NCI-H524 treated with DMSO at 0.1 percent for 48 hours (cell line): ENCODE measurements at regions not wholly inside any gene's neighbourhood (a gene's known extent, or its start where the extent isn't known, plus 50 kb on each side); places are given as distances from the start of the nearest gene placed in this dataset.
"Not testable (repeated sequence)": the region's sequence is repeated elsewhere in the genome, so short reads cannot be mapped to it uniquely, and the experiment has no call there.

ENCODE experiments used
- DNase-seq: peaks from one replicate; lab custom pipeline; 2025; lab: John Stamatoyannopoulos, UW

DNA sequence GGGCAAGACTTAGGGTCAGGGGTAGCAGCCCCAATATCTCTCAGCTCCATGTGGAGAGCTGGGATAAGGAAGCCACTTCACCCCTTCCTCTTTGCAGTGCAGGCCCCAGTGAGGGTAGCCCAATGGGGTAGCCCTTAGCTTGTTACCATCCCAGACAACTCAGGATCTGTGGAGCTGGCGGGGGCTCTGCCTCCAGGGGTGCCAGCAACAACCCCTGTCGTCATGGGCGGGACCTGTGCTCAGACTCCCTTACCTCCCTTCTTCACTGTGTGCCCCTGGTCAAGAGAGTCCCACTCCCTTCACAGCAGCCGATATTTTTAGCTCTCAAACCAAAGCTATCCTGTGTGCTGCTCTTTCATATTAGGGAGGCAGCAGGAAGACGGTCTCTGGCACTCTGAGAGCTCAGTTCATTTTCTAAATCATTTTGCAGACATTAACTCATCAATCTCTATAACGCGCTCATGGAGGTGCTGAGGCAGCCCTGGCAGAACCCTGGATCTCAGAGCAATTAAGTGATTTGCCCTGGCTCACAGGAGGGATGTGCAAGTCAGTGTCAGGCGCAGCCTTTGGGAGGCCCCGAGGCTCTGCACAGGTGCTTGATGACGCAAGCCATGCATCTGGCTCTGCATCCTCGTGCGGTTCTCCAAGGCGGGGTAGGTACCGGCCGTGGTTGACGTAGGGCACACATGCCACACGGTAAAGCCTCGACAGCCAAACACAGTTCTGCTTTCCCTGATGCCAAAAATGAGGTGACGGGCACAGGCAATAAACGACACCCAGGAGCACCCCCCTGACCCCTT lies 357.6 kb downstream of the SHANK2 start:
- DNase-seq: no peak

DNA sequence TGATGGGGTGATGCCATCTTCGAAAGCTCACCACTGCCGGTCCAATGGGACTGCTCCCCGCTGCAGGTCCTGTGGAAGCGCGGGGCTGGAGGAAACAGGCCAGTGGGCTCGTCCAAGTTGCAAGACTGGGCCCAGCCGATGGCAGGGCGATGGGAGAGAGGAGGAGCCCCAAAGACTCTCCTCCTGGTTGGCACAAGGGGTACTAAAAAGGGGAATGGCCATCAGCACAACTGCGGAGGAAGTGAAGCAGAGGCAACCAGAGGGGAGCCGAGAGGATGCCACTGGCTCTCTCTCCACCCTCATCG lies 357.1 kb downstream of the SHANK2 start:
- no peak for DNase-seq

DNA sequence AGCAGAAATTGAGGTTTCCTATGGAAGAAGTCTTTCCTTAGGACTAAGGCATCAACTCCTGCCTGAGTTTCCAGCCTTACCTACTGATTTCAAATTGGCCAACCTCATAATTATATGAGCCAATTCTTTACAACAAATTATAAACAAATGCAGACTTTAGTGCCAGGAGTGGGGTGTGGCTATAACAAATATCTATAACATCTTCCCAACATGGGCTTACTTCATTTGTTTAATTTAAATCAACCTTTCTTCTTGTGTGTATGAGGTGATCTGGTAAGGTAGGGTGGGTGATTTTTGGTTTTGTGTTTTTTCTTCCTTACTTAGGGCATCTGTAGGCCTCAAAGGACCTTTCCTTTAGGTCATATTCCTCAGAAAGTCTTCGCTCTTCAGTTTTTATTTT lies 354.9 kb downstream of the SHANK2 start:
- DNase-seq: no peak

DNA sequence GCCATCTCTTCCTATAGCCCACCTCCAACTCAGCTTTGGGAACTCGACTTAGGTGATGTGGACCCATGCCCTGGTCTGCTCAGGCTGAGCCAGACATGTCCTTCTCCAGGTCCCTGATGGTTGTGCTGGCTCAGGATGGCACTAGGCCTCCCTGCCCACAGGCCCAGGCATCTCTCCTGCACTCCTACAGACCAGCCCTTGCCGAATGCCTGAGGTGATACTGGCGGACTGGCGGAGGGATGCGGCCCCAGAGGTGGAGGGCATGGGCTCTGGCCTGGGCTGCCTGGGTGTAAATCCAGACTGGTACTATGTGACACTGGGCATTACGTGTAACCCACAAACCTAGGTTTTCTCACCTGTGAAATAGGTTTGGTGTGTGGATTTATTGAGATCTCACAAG lies 352.8 kb downstream of the SHANK2 start:
- no peak for DNase-seq

DNA sequence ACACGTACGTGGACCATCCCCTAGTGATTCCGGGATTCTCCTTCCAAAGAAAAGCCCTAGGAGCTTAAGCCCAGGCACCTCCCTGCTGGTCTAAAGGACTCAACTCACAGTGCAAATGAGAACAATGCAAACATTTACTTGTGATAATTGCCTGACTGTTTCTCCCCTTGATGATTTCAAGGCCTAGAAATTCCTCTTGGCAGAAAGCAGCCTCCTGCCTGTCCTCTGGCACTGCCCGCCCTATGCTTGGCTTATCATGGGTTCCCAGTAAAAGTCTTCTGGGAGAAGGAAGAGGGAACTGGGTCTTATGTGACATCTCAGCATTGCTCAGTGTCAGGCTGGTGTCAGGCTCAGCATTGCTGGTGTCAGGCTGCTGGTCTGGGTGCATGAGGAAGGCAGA lies 351.8 kb downstream of the SHANK2 start:
- DNase-seq: no peak

DNA sequence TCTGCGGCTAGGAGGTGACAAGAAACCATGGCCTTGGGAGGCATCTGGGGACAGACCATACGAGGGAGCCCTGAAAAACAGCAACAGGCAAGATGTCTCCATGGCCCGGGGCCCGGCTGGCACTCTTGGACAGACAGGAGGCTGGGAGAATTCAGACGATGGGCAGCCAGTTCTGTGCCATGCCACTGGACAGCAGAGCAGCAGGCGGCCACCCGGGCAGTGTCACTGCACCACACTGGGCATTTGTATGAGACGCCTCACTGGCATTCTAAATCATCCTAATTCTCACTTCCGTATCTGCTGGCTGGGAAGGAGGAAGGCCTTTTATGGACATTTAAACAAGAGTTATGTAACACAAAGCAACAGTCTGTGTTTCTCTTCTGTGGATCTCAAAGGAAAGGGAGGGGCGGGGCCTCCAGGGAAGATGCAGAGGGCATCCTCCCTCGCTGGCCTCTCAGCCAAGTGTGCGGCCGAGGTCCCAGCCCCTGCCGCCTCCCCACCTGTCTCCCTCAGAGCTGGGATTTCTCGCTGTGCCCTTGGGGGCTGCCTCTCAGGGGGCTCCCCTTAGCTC lies 350.3 kb downstream of the SHANK2 start:
- DNase-seq: no peak

DNA sequence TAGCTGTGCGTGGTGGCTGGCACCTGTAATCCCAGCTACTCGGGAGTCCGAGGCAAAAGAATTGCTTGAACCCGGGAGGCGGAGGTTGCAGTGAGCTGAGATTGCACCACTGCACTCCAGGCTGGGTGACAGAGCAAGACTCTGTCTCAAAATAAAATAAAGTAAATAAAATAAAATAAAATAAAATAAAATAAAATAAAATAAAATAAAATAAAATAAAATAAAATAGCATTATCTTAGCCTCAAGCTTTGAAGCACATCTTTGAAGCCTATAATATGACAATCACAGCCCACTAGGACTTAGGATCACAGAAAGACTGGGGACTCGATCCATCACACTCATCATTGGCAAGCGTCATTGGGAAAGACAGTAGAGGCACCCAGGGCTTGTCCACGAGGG lies 349.1 kb downstream of the SHANK2 start:
- not testable (repeated sequence) for DNase-seq

DNA sequence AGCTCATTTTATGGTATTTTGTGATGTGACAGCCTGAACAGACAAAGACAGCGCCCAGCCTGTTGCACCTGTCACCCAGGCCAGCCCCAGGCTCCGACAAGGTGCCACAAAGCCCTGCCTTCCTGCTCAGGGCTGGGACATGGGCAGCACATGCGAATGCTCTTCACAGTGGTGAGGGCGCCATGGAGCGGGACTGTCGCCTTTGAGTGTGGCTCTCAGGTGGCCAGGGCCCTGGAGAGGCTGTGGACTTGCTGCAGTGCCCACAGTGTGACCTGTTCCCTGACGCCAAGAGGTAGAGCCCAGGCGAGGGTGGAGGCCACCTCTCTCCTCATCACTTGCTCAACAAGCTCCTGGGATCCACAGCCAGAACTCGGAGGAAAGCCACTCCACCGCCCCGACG lies 346.3 kb downstream of the SHANK2 start:
- DNase-seq: no peak

DNA sequence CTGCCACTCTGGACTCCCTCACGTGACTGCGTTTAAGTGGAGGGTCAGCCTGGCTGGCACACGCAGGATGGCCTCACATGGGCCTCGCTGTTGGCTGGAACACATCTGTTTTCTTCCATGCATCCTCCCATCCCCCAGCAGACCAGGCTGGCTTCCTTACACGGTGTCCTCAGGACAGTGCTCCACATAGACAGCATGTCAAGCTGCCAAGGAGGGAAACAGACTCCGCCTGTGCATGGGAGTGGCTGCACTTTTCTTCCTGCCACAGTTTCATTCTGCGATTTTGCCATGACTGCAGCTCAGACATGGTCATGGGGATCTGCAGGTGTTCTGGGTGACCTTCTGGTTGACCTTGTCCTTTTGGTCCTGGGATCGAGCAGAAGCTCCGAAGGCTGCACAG lies 344.2 kb downstream of the SHANK2 start:
- DNase-seq: no peak

DNA sequence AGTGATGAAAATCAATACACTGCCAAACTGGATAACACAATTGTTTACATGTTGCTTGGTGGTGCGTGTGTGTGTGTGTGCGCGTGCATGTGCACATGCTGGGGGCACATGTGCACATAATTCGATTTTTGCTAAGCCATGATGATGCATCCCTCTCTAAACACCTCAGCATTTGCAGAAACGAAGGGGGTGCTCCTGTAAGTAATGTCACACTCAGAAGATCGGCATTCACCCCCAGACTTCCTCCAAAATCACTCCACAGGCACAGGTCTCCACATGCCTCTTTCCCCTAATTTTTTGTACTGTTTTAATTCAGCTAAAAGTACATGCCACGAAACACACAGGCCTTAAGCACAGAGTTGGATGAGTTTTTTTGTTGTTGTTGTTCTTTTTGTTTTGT lies 341.5 kb downstream of the SHANK2 start:
- DNase-seq: no peak

DNA sequence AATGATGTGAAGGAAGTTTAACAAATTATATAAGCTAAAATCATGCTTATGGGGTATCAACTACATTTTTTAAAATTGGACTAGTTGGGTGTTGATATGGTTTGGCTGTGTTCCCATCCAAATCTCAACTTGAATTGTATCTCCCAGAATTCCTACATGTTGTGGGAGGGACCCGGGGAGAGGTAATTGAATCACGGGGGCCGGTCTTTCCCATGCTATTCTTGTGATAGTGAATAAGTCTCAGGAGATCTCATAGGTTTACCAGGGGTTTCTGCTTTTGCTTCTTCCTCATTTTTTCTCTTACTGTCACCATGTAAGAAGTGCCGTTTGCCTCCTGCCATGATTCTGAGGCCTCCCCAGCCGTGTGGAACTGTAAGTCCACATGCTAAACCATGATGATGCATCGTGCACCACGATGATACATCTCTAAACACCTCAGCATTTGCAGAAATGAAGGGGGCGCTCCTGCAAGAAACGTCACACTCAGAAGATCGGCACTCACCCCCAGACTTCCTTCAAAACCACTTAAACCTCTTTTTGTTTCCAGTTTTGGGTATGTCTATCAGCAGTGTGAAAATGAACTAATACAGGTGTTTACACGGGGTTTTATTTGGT lies 340.0 kb downstream of the SHANK2 start:
- no peak for DNase-seq

DNA sequence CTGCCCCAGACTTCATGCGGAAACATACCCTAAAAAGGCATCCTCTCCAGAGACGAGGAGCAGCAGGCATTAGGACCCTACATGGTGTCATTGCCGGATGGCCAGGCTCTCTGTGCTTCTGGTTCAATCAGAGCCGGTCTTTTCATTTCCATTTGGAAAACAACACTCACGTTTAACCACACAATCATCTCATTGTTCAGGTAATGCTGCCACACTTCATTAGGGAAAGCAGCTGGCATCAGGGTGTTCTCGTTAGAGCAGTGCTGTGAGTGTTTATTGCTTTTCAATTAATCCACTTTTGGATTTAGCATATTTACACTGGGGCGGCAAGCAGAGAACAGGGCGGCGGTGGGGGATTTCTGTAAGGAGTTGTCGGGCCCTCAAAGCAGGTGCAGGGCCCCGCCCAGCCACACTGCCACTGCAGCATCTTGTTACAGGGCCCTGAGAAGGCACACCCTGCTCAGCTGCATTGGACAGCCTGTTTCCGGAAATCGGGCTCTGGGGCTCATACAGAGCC lies 338.6 kb downstream of the SHANK2 start:
- DNase-seq: peak; percentile 22

DNA sequence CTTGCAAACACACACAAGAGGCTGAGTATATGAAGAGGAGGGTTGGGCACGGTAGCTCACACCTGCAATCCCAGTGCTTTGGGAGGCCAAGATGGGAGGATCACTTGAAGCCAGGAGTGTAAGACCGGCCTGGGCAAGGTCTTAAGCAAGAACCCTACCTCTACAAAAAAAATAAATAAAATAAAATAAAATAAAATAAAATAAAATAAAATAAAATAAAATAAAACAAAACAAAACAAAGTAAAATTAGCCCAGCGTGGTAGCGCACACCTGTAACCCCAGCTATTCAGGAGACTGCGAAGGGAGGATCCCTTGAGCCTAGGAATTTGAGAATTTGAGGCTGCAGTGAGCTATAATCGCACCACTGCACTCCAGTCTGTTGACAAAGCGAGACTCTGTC lies 337.9 kb downstream of the SHANK2 start:
- DNase-seq: no peak

DNA sequence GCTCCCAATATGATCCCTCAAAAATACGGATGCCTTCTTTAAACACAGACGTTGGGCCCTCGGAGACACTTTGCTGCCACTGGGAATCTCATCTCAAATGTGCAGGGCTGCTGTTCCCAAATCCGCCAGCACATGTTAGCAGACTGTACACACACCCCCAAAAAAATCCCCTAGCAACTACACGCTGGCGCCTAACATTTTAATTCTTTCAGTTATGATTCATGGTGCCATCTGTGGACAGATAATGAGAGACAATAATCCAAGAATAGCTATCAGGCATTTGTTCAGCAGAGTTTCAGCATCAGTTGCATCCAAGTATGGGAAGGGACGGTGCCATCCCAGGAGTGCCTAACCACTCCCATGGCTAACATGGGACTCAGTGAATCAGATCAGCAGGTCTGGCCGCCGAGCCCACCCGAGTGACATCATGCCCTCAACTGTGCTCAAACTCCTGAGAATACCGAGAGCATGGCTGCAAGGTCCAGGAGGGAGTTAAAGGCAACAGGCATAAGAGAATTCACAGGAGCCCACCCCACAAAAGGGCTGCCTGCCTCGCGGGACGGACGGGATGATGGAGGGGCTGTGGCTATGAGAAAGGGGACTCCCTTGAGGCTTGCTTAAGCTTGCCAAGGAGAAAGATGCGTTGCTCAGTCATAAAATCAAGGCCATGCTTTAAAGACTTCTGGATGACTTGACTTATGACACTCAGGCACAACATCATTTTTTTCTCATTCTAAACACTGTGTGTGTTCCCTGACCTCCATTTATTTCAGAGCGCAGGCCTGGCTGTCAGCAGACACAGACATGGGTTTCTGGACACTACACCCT lies 337.0 kb downstream of the SHANK2 start:
- no peak for DNase-seq

DNA sequence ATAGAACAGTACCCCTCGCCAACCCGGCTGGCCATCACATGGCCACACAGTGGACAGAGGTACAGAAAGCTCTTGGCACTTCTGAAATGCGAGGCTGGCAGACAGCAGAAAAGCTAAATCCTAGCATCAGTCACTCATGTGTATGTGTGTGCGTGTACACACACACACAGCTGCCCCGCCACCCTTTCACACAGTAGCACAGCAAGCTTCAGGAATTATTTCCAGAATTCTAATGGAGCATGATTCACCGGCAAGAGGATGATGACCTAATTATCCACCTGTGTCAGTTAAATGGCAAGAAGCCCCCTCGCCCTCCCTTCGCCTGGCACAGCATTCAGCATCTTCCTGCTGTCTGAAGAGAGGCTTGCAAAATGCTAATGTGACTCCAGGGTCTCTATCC lies 336.0 kb downstream of the SHANK2 start:
- no peak for DNase-seq

DNA sequence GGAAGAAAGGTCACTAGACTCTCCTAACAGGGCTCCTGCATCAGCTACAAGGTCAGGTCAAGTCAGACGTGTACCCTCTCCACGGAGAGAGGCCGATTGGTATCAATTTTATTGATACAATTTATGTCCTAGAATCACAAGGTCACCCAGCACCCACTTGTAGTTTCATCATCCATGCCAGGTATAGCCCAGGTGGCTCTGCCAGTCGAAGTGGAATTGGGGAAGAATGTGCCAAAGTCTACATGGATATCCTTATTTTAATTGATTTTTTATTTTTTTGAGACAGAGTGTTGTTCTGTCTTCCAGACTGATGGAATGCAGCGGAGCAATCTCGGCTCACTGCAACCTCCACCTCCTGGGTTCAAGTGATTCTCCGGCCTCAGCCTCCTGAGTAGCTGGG lies 334.1 kb downstream of the SHANK2 start:
- DNase-seq: no peak

DNA sequence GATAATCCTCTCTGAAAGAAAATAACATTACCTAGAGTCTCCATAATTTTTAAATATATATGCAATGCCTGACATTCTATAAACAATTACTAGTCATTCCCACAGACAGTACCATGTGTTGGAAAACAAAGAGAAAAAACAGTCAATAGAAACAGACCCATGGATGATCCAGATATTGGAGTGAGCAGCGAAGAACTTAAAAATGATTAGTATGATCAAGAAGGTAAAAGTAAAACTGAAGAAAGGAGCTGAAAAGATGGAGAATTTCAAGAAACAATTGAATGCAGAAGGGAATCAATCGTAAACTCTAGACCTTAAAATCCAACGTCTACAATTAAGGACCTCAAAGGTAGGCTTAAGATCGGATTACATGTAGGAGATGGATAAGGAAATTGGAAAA lies 330.6 kb downstream of the SHANK2 start:
- DNase-seq: no peak

DNA sequence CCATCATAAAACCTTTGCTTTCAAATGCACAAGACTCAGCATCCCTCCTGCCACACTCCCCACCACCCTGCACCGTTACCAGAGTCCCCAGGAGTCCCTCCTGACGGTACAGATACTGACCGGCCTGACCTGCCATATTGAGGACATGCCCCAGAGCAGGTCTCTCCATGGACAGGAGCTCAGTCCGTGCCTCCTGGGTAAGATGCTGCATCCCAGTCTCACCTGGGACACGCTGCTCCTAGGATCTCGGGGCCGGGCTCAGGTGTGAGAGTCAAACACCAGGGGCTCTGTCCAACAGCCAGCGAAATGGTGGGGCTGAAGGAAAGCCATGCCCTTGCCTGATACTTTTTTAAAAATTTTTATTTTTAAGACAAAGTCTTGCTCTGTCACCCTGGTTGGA lies 328.3 kb downstream of the SHANK2 start:
- no peak for DNase-seq

DNA sequence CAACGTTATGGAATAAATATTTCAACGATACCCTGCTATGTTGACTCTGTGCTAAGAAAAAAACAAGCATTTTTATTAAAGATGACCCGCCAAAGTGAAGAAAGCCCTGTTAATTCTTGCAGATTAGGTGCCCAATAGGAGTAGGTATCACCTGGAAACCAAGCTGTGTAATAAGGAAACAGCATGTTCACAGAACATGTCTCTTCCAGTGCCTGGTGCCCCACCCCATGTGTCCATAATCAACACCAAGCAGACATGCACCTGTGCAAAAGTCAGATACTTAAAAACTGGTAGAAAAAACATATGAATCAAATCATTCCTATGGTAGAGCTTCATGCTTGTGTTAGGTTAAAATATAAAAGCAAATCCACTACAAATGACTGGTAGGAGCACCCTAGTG lies 327.1 kb downstream of the SHANK2 start:
- no peak for DNase-seq

DNA sequence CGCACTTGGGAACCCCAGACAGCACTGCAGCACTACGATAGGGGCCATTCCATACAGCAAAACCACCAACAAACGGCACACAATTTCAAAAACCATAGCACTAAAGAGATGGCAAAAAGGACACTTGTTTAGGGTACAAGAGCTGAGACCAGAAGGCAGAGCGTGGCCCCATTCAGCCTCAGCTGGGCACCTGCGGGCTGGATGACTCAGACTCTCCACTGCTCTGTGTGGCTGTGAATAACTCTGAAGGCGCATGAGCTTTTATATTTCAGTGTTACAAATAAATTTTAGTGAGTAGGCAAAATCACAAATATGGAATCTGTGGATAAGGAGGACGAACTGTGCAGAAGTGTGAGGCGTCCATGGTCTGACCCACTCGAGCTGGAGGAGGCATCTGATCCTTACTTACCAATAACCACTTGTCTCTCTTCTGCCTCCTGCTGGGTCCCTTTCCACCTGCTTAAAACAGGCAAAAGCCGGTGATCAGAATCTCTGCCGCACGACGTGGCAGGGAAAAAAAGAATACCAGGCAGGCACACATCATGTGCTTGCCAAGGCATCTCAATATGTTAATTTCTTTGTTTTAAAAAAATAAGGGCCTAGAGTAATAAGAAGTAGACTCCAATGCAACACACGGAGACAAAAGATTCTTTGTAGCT lies 325.7 kb downstream of the SHANK2 start:
- DNase-seq: no peak

DNA sequence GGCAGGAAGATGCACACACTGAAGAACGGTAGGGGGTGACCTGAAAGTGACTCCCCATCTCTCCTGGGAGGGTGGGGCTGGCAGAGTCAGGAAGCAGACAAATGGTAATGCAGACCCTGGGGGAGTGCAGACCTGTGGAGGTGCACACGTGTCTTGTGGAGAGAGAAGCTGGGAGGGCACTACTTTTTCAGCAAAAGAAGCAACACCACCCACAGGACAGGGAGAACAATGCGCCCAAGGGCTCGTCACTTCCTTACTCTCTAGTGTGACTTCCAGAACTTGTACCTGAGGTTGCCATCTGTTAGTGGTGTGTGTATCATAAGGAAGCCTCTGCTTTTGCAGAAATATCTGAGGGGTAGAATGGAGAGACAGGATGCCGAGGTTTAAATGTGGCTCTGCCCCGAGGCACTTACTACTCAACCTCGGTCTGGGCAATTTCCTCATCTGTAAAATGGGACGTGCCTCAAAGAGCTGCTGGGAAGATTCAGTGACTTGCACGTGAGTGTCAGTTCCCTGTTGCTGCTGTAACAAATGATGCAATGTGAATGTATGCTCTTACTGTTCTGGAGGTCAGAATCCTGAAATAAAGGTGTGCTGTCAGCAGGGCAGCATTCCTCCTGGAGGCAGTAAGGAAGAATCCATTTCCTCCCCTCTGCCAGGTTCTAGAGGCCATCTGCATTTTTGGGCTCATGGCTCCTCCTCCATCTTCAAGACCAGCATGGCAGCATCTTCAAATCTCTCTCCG lies 323.4 kb downstream of the SHANK2 start:
- DNase-seq: no peak
